ENCODE measurements at regions not wholly inside any gene's neighbourhood (a gene's known extent, or its start where the extent isn't known, plus 50 kb on each side); places are given as distances from the start of the nearest gene placed in this dataset.

- H3K4me3 Mint-ChIP-seq (ENCODE audit: unreplicated experiment), result peak overlapping the region; percentile 35
- peaks cover 43% of the 10 kb centered on the region for H3K4me1 Mint-ChIP-seq (ENCODE audit: low read depth, unreplicated experiment)
- peaks cover 2% of the 10 kb centered on the region for H3K27me3 Mint-ChIP-seq (ENCODE audit: unreplicated experiment)
- peak; percentile 22 for DNase-seq
- no peak for TF ChIP-seq CTCF (IDR thresholded peaks at IDR 0.05; ENCODE audit: partially characterized antibody, unreplicated experiment)
- peak overlapping the region; percentile 90 for H3K27ac Mint-ChIP-seq (ENCODE audit: unreplicated experiment)
- peaks cover 4% of the 10 kb centered on the region for H3K9me3 Mint-ChIP-seq (ENCODE audit: unreplicated experiment)
- no peaks in the 10 kb centered on the region for H3K36me3 Mint-ChIP-seq (ENCODE audit: unreplicated experiment)
These were observed 515.1 kb upstream of the PTBP2 start for GRCh38 chr1:96206451-96206850.

- peak overlapping the region; percentile 90 for H3K27ac Mint-ChIP-seq (ENCODE audit: unreplicated experiment)
- no peak for DNase-seq
- H3K4me1 Mint-ChIP-seq (ENCODE audit: low read depth, unreplicated experiment), result peaks cover 51% of the 10 kb centered on the region
- peak overlapping the region; percentile 43 for H3K4me3 Mint-ChIP-seq (ENCODE audit: unreplicated experiment)
- no peaks in the 10 kb centered on the region for H3K36me3 Mint-ChIP-seq (ENCODE audit: unreplicated experiment)
- peaks cover 2% of the 10 kb centered on the region for H3K27me3 Mint-ChIP-seq (ENCODE audit: unreplicated experiment)
- TF ChIP-seq CTCF (IDR thresholded peaks at IDR 0.05; ENCODE audit: partially characterized antibody, unreplicated experiment), result no peak
- H3K9me3 Mint-ChIP-seq (ENCODE audit: unreplicated experiment), result peaks cover 4% of the 10 kb centered on the region
These were observed 513.6 kb upstream of the PTBP2 start for GRCh38 chr1:96207936-96208335.

- DNase-seq, result no peak
- Mint-ChIP-seq H3K36me3 (ENCODE audit: unreplicated experiment) (no peaks in the 10 kb centered on the region), H3K27ac (ENCODE audit: unreplicated experiment) (peak overlapping the region; percentile 90), H3K9me3 (ENCODE audit: unreplicated experiment) (peaks cover 4% of the 10 kb centered on the region), H3K27me3 (ENCODE audit: unreplicated experiment) (peaks cover 2% of the 10 kb centered on the region), H3K4me1 (ENCODE audit: low read depth, unreplicated experiment) (peaks cover 52% of the 10 kb centered on the region), H3K4me3 (ENCODE audit: unreplicated experiment) (peak overlapping the region; percentile 62)
- no peak for TF ChIP-seq CTCF (IDR thresholded peaks at IDR 0.05; ENCODE audit: partially characterized antibody, unreplicated experiment)
These were observed 513.2 kb upstream of the PTBP2 start for GRCh38 chr1:96208428-96208827.

GRCh38 chr1:96210054-96210453 is 511.5 kb upstream of the PTBP2 start:
- no peak for DNase-seq
- no peak for TF ChIP-seq CTCF (IDR thresholded peaks at IDR 0.05; ENCODE audit: partially characterized antibody, unreplicated experiment)
- Mint-ChIP-seq H3K9me3 (ENCODE audit: unreplicated experiment) (peaks cover 4% of the 10 kb centered on the region), H3K27ac (ENCODE audit: unreplicated experiment) (peak overlapping the region; percentile 95), H3K27me3 (ENCODE audit: unreplicated experiment) (peaks cover 2% of the 10 kb centered on the region), H3K4me3 (ENCODE audit: unreplicated experiment) (no peak overlapping the region), H3K36me3 (ENCODE audit: unreplicated experiment) (no peaks in the 10 kb centered on the region), H3K4me1 (ENCODE audit: low read depth, unreplicated experiment) (peaks cover 56% of the 10 kb centered on the region)

- no peak for TF ChIP-seq CTCF (IDR thresholded peaks at IDR 0.05; ENCODE audit: partially characterized antibody, unreplicated experiment)
- Mint-ChIP-seq H3K4me1 (ENCODE audit: low read depth, unreplicated experiment) (peaks cover 51% of the 10 kb centered on the region), H3K4me3 (ENCODE audit: unreplicated experiment) (no peak overlapping the region), H3K27me3 (ENCODE audit: unreplicated experiment) (peaks cover 2% of the 10 kb centered on the region), H3K27ac (ENCODE audit: unreplicated experiment) (peak overlapping the region; percentile 40), H3K9me3 (ENCODE audit: unreplicated experiment) (peaks cover 4% of the 10 kb centered on the region), H3K36me3 (ENCODE audit: unreplicated experiment) (no peaks in the 10 kb centered on the region)
- DNase-seq, result no peak
These were observed 510.4 kb upstream of the PTBP2 start for GRCh38 chr1:96211202-96211601.
